HG03469 (cell line): ENCODE measurements at regions not wholly inside any gene's neighbourhood (a gene's known extent, or its start where the extent isn't known, plus 50 kb on each side); places are given as distances from the start of the nearest gene placed in this dataset.

Experiments
- ATAC-seq: cut with Tn5 transposase; IDR thresholded peaks from one replicate; pipeline ENCODE4 v1.9.1; 2021; ENCODE audit warnings: mild to moderate bottlenecking, moderate library complexity, moderate number of reproducible peaks; ENCODE audit not compliant: unreplicated experiment

DNA sequence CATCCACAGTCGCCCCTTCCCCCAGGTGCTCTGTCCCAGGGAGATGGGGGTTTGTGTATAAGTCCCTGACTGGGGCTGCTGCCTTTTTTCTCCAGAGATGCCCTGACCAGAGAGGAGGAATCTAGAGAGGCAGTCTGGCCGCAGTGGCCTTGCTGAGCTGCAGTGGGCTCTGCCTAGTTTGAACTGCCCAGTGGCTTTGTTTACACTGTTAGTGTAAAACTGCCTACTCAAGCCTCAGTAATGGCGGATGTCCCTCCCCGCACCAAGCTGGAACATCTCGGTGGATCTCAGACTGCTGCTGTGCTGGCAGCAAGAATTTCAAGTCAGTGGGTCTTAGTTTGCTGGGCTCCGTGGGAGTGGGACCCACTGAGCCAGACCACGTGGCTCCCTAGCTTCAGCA, 102.6 kb upstream of the GIMD1 start:
- no peak for ATAC-seq

DNA sequence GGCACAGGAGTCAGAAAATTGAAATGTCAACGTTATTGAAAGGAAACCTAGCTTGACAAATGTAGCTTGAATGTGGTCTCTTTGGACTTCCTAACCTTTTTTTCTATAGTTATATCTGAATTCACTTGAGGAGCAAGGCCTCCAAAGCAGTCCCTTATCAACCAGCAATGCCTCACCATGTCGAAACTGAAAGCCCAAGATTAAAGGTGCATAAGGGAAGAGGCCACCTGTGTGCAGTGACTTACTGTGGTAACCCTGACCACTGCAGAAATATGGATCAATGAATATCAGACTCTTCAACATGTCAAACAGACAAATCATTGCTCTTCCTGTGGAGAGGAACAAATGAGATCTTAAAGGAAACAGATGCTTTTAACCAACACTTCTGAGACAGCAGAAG, 95.0 kb upstream of the GIMD1 start:
- no peak for ATAC-seq

DNA sequence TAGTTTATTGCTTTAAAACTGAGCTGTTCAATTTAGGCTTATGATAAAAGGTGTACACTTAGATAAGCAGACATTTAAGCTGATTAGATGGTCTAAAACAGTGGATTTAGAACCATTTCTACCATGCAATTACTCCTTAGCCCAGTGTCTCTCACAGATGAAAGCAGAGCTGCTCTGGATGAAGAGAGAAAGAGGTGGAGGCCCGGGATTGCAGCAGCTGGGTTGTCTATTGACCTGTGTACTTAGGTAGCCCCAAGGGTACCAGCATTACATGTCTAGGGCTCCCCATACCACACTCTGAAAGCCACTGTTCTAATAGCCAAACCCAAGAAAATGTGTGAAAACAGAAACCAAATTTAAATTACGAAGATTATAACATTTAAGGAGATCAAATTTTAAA, 86.0 kb upstream of the GIMD1 start:
- no peak for ATAC-seq

DNA sequence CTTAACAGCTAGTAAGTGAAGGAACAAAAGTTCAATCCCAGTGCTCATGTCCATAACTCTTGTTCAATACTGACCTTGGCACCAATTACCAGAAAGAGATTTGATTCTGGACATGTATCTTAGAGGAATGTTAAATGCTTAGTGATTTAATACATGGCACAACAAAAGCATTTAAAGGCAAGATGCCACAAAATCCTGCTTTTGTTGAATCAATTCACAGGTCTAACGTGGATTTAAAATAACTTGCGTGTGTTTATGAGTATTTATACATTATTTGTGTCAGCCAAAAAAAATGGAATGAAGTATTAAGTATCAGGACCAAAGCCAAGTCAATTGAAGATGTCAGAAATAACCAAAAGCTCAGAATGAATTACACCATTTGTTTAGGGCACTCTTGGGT, 85.4 kb upstream of the GIMD1 start:
- no peak for ATAC-seq

DNA sequence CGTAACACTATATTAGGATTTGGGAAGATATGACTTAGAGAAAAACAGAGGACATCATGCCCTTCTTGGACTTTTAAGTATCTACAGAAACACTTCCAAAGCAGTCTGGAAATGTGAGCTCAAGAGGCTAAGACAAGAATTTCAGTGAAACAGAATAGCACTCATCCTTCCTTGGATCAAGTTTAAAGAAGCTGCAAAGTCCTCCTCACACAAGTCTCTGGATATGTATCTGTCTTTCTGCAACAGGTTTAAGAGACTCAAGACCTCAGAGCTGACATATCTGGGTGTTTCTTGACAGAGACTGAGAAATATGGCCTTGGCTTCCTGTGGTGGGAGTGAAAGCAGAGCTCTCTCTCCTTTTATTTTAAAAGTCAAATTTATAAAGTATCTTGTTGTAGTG, 82.5 kb upstream of the GIMD1 start:
- no peak for ATAC-seq

DNA sequence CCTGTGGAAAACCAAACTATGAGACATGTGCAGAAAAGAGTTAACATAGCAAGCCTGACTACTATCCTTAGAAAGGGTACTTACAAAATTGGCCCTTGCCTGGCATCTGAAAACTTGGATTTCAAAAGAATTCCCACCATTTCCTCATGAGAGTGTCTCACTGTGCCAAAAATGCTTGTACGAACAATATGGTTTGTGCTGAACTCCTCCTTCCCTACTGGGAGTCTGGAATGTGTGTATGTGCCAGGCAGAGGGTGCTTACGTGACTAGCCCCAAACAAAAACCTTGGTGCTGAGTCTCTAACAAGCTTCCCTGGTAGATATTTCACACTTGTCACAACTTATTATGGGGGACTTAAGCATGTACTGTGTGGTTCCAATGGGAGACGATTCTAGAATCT, 81.7 kb upstream of the GIMD1 start:
- ATAC-seq: no peak

DNA sequence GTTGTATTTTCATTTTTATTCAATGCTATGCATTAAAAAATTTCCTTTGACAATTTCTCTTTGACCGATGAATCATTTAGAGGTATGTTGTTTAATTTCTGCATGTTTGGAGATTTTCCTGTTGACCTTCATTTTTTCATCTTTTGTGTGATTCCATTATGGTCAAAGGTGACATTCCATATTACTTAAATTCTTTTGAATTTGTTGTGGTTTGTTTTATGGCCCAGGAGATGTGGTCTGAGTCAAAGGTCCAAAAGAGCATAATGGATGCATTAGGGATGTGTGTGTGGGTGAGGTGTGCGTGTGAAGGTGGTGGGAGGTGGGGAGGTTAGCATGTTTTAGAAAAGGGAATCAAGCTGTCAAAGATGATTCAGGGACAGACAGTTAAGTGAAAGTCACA, 76.0 kb upstream of the GIMD1 start:
- no peak for ATAC-seq

DNA sequence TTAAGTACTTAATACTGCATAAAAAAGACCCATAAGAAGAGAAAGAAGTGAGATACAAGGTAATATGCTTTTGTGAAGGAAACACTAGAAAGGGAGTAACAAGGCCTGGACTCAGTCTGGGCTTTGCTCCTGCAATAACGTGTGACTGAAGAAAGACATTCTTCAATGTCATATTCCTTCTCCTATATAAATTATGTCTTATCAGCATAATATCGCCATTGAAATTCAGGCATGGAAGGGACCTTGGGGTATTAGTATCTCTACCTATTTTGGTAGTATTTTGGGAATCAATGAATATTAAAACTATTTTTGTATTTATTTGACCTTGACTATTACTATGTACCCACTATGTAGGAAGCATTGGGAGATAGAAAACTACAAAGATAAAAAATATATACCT, 62.2 kb upstream of the GIMD1 start:
- ATAC-seq: no peak

DNA sequence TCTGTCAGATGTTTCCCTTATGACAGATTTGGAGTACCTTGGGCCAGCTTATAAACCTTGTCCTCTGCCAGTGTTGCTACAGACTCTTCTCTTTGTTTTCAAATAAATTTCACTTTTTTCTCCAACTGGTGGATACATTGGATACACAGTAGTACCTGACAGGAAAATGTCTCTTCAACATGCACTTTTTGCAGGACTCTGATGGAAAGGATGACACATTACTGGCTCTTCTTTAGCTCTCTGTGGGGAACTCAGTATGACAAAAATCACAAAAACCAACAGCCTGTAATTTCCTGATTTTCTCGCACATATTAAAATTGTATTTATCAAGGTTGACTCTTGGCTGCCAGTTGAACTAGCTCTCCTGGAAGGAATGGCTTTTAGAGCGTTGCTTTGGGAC, 61.3 kb upstream of the GIMD1 start:
- ATAC-seq: no peak

DNA sequence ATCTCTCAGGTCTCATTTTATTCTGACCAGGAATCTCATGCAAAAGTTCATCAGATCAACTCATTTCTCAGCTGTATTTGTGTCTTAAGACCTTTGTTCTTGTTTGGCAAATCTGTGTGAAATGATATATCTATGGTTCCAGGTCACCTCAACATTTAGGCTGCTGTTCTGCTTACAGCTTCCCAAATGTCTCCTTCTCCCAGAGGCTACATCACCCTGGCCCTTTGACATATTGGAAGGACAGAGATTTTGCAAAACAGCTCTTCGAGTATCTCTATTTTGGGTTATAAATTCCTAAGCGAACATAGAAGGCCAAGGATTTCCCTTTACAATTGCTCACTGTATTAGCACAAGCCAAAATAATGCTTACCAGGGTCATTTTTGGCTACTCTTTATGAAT, 57.5 kb upstream of the GIMD1 start:
- no peak for ATAC-seq

DNA sequence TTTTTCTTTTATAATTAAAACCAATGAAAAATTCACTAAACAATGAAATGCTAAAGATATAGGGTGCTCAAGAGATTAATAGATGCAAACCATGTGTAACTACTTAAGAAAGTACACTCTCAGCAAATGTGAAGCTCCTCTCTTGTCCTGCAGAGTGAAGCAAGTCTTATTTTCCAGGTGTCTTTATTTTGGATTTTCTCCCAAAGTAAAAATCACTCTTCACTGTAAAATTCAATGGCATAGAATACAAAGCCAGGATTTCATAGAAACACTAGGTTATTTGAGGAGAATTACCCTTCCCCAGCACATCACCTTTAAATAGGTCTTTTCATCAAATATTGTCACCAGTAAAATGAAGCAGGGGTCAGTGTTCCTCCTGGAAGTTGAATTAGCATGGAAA, 57.0 kb upstream of the GIMD1 start:
- ATAC-seq: no peak

DNA sequence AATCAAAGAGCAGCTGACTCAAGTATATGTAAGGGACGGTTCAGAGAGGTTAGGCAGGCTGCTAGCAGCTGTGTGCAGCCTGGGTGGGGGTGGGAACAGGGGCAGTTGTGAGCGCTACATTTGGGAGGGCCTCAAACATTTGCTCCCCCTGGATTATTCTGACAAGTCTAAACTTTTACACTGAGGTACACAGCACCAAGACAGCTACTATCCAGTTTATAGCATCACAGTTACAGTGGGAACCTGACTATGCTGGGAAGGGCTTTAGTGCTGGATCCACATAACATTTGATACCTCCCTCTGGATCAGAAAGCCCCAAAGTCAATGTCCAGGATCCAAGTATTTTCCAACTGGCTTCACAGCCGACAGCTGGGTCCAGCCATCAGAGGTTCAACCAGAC, 55.8 kb upstream of the GIMD1 start:
- no peak for ATAC-seq

DNA sequence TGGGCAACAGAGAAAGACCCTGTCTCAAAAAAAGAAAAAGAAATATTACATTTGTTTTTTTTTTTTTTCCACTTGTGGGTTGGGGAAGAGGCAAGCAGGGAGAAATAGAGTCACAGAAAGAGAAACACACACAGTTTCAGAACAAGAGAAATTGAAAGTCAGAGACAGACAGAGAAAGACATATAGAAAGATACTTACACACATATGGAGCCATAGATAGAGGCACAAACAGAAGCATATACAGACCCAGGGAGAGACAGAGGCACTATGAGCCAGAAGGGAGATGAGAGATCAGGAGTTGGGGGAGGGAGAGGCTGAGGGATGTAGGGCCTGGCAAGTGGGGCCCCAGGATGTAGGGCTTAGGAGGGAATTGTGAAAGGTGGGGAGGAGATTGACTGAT, 55.2 kb upstream of the GIMD1 start:
- no peak for ATAC-seq

DNA sequence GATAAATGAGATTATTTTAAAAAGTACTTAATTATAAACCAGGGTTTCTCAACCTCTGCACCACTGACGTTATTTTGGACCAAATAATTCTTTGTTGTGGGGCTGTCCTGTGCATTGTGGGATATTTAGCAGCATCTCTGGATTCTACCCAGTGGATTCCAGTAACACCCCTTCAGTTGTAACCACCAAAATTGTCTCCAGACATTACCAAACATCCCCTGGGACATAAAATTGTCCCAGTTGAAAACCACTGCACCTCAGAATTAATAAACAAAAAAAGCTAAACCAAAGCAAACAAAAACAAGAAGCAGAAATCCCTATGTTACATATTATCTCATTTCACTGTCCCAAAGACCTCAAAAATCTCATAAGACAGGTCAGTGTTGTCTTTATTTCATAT, 54.2 kb upstream of the GIMD1 start:
- ATAC-seq: no peak

DNA sequence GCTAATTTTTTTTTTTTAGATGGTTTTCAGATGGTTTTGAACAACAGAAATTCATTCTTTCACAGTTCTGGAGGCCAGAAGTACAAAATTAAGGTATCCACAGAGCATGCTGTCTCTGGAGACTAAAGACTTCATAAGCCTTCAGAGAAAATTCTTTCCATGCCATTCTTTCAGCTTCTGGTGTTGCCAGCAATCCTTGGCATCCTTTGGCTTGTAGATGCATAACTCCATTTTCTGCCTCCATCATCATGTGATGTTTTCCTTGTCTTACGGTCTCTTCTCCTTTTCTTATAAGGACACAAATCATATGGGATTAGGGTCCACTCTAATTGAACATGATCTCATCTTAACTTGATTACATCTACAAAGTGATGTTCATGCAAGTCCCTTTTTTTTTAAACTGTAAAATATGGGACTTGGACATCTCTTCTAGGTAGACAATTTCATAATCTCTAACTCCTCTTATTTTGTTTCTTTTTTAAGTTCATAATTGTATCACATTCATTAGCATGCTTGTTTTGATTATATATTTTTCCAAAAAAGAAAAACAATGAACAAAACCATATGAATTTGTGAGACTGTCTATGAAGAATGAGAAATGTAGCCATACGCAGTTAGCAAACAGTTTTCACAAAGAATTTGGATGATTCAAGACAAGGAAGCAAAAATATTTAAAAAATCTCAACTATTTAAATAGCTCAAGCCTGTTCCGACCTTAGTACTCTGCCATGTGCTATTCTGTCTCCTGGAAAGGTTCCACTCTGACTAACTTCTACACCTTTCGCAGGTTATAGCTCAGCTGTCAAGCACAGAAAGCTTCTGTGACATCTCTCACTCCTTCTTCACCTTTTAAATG, 53.1 kb upstream of the GIMD1 start:
- ATAC-seq: no peak

DNA sequence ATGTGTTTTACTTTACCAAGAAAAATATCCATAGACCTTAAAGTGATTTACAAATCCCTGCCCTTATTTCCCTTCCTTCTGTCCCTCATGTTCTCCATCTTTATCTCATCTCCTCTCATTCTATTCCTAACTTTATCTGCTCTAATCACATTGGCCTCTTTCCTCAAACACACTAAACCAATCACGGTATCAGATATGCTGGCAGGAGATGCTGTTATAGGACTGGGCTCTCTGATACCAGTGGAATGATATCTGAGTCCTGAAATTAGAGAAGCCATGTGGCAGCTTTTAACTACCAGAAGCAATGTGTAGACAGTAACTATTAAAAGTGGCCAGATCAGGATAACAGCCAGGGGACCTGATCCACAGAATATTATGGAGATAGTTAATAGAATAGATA, 49.9 kb upstream of the GIMD1 start:
- ATAC-seq: no peak
